ENCODE measurements at regions not wholly inside any gene's neighbourhood (a gene's known extent, or its start where the extent isn't known, plus 50 kb on each side); places are given as distances from the start of the nearest gene placed in this dataset.

GRCh38 chr6:12536416-12536815, 180.2 kb upstream of the PHACTR1 start:
- H2BK12ac ChIP-seq (ENCODE audit: insufficient read length, low read depth, low read length): no peak overlapping the region

More at GRCh38 chr6:12536416-12536815, 180.2 kb upstream of the PHACTR1 start:
- no peaks in the 10 kb centered on the region for H3K79me1 ChIP-seq (ENCODE audit: insufficient read depth, low read depth, low read length, poor library complexity, severe bottlenecking)
- no peak for DNase-seq
- no peak overlapping the region for H3T11ph ChIP-seq (ENCODE audit: low read length)
- H3K23ac ChIP-seq (ENCODE audit: insufficient read length, low read depth, low read length): no peak overlapping the region
- H2BK120ac ChIP-seq (ENCODE audit: low read depth, low read length, poor library complexity, severe bottlenecking): no peak overlapping the region
- H3K9me3 ChIP-seq (ENCODE audit: control insufficient read depth, low read depth, low read length): no peaks in the 10 kb centered on the region
- no peaks in the 10 kb centered on the region for H3K4me1 Mint-ChIP-seq
- H3K27ac Mint-ChIP-seq: no peak overlapping the region
- no peak overlapping the region for H3K27ac ChIP-seq (ENCODE audit: insufficient read length, low read depth, low read length)
- no peak overlapping the region for H2BK5ac ChIP-seq (ENCODE audit: insufficient read length, low read length)
- peaks cover 2% of the 10 kb centered on the region for H3K27me3 Mint-ChIP-seq (ENCODE audit: low read depth)
- H2BK15ac ChIP-seq (ENCODE audit: low read depth, low read length): no peak overlapping the region
- H4K8ac ChIP-seq (replicated peaks; ENCODE audit: insufficient read length, low read depth, low read length): no peak overlapping the region
- no peak for TF ChIP-seq CTCF (conservative IDR thresholded peaks at IDR 0.05)
- H3K9me3 Mint-ChIP-seq: no peaks in the 10 kb centered on the region
- no peak overlapping the region for H3K14ac ChIP-seq (ENCODE audit: insufficient read depth, low read length)
- no peak overlapping the region for H3K4me2 ChIP-seq (ENCODE audit: insufficient read depth, insufficient read length, low read length)
- no peak overlapping the region for H3K18ac ChIP-seq (ENCODE audit: insufficient read length, low read depth, low read length)
- no peaks in the 10 kb centered on the region for H3K27me3 ChIP-seq (ENCODE audit: insufficient read depth, low read length)
- no peak overlapping the region for H3K9ac ChIP-seq (ENCODE audit: extremely low read depth, insufficient read length, low read length)
- H4K20me1 ChIP-seq (ENCODE audit: control insufficient read depth, insufficient read depth, insufficient read length): no peaks in the 10 kb centered on the region
- no peaks in the 10 kb centered on the region for H3K79me2 ChIP-seq (ENCODE audit: insufficient read depth, low read length)
- no peaks in the 10 kb centered on the region for H3K4me1 ChIP-seq (ENCODE audit: insufficient read depth, low read length)
- H3K4ac ChIP-seq (ENCODE audit: low read depth, low read length): no peak overlapping the region
- H2AFZ ChIP-seq (ENCODE audit: low read length): no peak overlapping the region
- no peak overlapping the region for H2AK5ac ChIP-seq (ENCODE audit: insufficient read length, low read length)
- H3K56ac ChIP-seq (ENCODE audit: insufficient read length, low read depth, low read length): no peak overlapping the region
- H3K36me3 Mint-ChIP-seq (ENCODE audit: insufficient read depth in 1 of 3, low read depth in 3 of 3): no peaks in the 10 kb centered on the region
- no peaks in the 10 kb centered on the region for H3K23me2 ChIP-seq (ENCODE audit: insufficient read length, low read depth, low read length, poor library complexity, severe bottlenecking)
- no peak overlapping the region for H2BK20ac ChIP-seq (ENCODE audit: low read depth, low read length, poor library complexity, severe bottlenecking)
- WGBS (ENCODE audit: extremely low coverage, insufficient read length, low lambda C conversion rate): no CpG with 5 or more reads among the region's 5 CpGs
- no peak overlapping the region for H4K91ac ChIP-seq (ENCODE audit: insufficient read length, low read depth, low read length)
- H4K5ac ChIP-seq (ENCODE audit: insufficient read length, low read depth, low read length): no peak overlapping the region
- H3K4me3 Mint-ChIP-seq: no peak overlapping the region

Measured in H9 (cell line).